Ecto neural progenitor cell (in vitro differentiated cells): ENCODE measurements at regions not wholly inside any gene's neighbourhood (a gene's known extent, or its start where the extent isn't known, plus 50 kb on each side); places are given as distances from the start of the nearest gene placed in this dataset.
"Not testable (repeated sequence)": the region's sequence is repeated elsewhere in the genome, so short reads cannot be mapped to it uniquely, and the experiment has no call there.

Experiments used
- DNase-seq: peaks from one replicate; pipeline ENCODE4 v3.0.0-alpha.2; 2018; ENCODE audit warnings: low spot score

GRCh38 chr5:118478852-118479251 lies 509.5 kb downstream of the DTWD2 start:
- no peak for DNase-seq

- no peak for DNase-seq
Measured at GRCh38 chr5:118468085-118468484, 520.3 kb downstream of the DTWD2 start.

- no peak for DNase-seq
Measured at GRCh38 chr5:118467103-118467502, 521.2 kb downstream of the DTWD2 start.

- DNase-seq, result no peak
Measured at GRCh38 chr5:118466418-118466817, 521.9 kb downstream of the DTWD2 start.

GRCh38 chr5:118462276-118462675 lies 526.1 kb downstream of the DTWD2 start:
- not testable (repeated sequence) for DNase-seq

- DNase-seq, result no peak
Measured at GRCh38 chr5:118461436-118461835, 526.9 kb downstream of the DTWD2 start.

GRCh38 chr5:118459490-118459889 lies 528.9 kb downstream of the DTWD2 start:
- DNase-seq, result no peak

GRCh38 chr5:118456085-118456484 lies 532.3 kb downstream of the DTWD2 start:
- DNase-seq, result no peak

- DNase-seq, result no peak
Measured at GRCh38 chr5:118451697-118452247, 536.6 kb downstream of the DTWD2 start.

- no peak for DNase-seq
Measured at GRCh38 chr5:118450554-118451332, 537.6 kb downstream of the DTWD2 start.

- no peak for DNase-seq
Measured at GRCh38 chr5:118447350-118447749, 541.0 kb downstream of the DTWD2 start.

- no peak for DNase-seq
Measured at GRCh38 chr5:118441956-118442355, 546.4 kb downstream of the DTWD2 start.

- DNase-seq, result no peak
Measured at GRCh38 chr5:118441034-118441433, 547.3 kb downstream of the DTWD2 start.

- DNase-seq, result no peak
Measured at GRCh38 chr5:118440496-118440895, 547.9 kb downstream of the DTWD2 start.

GRCh38 chr5:118439831-118440230 lies 548.5 kb downstream of the DTWD2 start:
- DNase-seq, result no peak

GRCh38 chr5:118435131-118435530 lies 553.2 kb downstream of the DTWD2 start:
- no peak for DNase-seq

- DNase-seq, result no peak
Measured at GRCh38 chr5:118434522-118434921, 553.8 kb downstream of the DTWD2 start.

GRCh38 chr5:118430076-118430475 lies 558.3 kb downstream of the DTWD2 start:
- no peak for DNase-seq

- DNase-seq, result no peak
Measured at GRCh38 chr5:118407958-118408357, 580.4 kb downstream of the DTWD2 start.

- DNase-seq, result peak; percentile 52
Measured at GRCh38 chr5:118405650-118406061, 582.7 kb downstream of the DTWD2 start.

GRCh38 chr5:118397236-118397635 lies 591.1 kb downstream of the DTWD2 start:
- no peak for DNase-seq

GRCh38 chr5:118392491-118392890 lies 595.9 kb downstream of the DTWD2 start:
- no peak for DNase-seq

- DNase-seq, result not testable (repeated sequence)
Measured at GRCh38 chr5:118382931-118383330, 605.4 kb downstream of the DTWD2 start.

GRCh38 chr5:118379470-118379869 lies 608.9 kb downstream of the DTWD2 start:
- DNase-seq, result no peak
